ENCODE measurements at regions not wholly inside any gene's neighbourhood (a gene's known extent, or its start where the extent isn't known, plus 50 kb on each side); places are given as distances from the start of the nearest gene placed in this dataset.

DNA sequence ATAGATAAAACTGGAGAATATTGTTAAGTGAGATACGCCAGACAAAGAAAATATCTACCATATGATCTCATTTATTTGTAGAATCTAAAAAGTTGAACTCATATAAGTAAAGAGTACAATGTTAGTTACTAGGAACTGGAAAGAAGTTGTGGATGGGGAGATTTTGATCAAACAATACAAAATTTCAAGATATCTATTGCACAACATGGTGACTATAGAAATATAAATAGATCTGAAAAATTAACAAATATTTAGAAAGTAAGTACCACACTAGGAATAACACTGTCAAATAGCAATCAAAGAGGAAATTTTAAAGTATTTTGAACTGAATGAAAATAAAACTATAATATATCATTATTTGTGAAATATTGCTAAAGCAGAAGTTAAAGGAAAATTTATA, 437.2 kb downstream of the AASDHPPT start:
- BruUV-seq (replicated peaks) = no TSS peak

More for the DNA sequence above, 437.2 kb downstream of the AASDHPPT start:
- no peak overlapping the region for H3K4me2 ChIP-seq (ENCODE audit: insufficient read depth, low read length)
- no peaks in the 10 kb centered on the region for H3K27me3 ChIP-seq (ENCODE audit: control insufficient read depth in 2 of 2, insufficient read depth in 2 of 2, low read length in 2 of 2)
- no peak for FAIRE-seq
- CTCF ChIA-PET (ENCODE audit: low intra/inter-chr PET ratio) = no interaction called here
- H3K79me2 ChIP-seq (ENCODE audit: control insufficient read depth, insufficient read depth, low read length) = no peaks in the 10 kb centered on the region
- no peak for DNase-seq (ENCODE audit: extremely low read depth in 1 of 4, low spot score in 3 of 4)
- H3K27ac ChIP-seq (ENCODE audit: extremely low read depth, low read depth, low read length) = no peak overlapping the region
- H3K36me3 ChIP-seq (ENCODE audit: control insufficient read depth, insufficient read depth, low read length) = no peaks in the 10 kb centered on the region
- in situ Hi-C loops (cut with MboI) (no loop called here), intact Hi-C loops (cut with micrococcal nuclease) (no loop called here)
- no peak overlapping the region for H3K4me3 ChIP-seq
- no peaks in the 10 kb centered on the region for H3K9me1 ChIP-seq (ENCODE audit: control insufficient read depth, insufficient read depth, low read length)
- no peaks in the 10 kb centered on the region for H4K20me1 ChIP-seq (replicated peaks; ENCODE audit: control insufficient read depth, insufficient read depth, low read length)
- WGBS (ENCODE audit: insufficient coverage, low coverage, missing lambda C conversion rate) = 0% methylated on average over 1 of the region's 1 CpG
- POLR2A ChIA-PET = no interaction called here
- no peak for ATAC-seq
- no peaks in the 10 kb centered on the region for H3K9me3 ChIP-seq (replicated peaks; ENCODE audit: control insufficient read depth, insufficient read depth, low read depth, low read length)
- no peaks in the 10 kb centered on the region for H3K4me1 ChIP-seq (replicated peaks in 1 of 2; ENCODE audit: control insufficient read depth in 2 of 2, insufficient read depth in 2 of 2, low read length in 2 of 2)
- no peak overlapping the region for H2AFZ ChIP-seq (ENCODE audit: low read depth, low read length)
- no peak overlapping the region for H3K9ac ChIP-seq (ENCODE audit: insufficient read depth in 1 of 2, low read depth in 2 of 2, low read length in 2 of 2)
- TF ChIP-seq CEBPG (CRISPR knock-in tag; IDR thresholded peaks at IDR 0.05) = no peak
- peak in 1 of 2 experiments; percentile 53; a peak in 1 of 4 replicates for TF ChIP-seq CEBPG (tag; conservative IDR thresholded peaks at IDR 0.05 in 1 of 2, IDR thresholded peaks at IDR 0.05 in 1 of 2)
- TF ChIP-seq ZNF431 (CRISPR knock-in tag; IDR thresholded peaks at IDR 0.05) = no peak
- TF ChIP-seq YY1 (IDR thresholded peaks at IDR 0.05; ENCODE audit: borderline replicate concordance in 1 of 3, control insufficient read depth in 1 of 3, extremely low read depth in 1 of 3, insufficient read depth in 3 of 3, insufficient read length in 1 of 3, insufficient replicate concordance in 2 of 3, low read depth in 1 of 3, low read length in 2 of 3) = no peak
- TF ChIP-seq TCF7L2 (IDR thresholded peaks at IDR 0.05; ENCODE audit: low read depth, low read length) = no peak
- TF ChIP-seq SUPT5H (IDR thresholded peaks at IDR 0.05) = no peak
- TF ChIP-seq, protein P1, sequence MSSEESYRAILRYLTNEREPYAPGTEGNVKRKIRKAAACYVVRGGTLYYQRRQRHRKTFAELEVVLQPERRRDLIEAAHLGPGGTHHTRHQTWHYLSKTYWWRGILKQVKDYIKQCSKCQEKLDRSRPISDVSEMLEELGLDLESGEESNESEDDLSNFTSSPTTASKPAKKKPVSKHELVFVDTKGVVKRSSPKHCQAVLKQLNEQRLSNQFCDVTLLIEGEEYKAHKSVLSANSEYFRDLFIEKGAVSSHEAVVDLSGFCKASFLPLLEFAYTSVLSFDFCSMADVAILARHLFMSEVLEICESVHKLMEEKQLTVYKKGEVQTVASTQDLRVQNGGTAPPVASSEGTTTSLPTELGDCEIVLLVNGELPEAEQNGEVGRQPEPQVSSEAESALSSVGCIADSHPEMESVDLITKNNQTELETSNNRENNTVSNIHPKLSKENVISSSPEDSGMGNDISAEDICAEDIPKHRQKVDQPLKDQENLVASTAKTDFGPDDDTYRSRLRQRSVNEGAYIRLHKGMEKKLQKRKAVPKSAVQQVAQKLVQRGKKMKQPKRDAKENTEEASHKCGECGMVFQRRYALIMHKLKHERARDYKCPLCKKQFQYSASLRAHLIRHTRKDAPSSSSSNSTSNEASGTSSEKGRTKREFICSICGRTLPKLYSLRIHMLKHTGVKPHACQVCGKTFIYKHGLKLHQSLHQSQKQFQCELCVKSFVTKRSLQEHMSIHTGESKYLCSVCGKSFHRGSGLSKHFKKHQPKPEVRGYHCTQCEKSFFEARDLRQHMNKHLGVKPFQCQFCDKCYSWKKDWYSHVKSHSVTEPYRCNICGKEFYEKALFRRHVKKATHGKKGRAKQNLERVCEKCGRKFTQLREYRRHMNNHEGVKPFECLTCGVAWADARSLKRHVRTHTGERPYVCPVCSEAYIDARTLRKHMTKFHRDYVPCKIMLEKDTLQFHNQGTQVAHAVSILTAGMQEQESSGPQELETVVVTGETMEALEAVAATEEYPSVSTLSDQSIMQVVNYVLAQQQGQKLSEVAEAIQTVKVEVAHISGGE (CRISPR knock-in tag; IDR thresholded peaks at IDR 0.05) = no peak
- no peak for TF ChIP-seq HCFC1 (IDR thresholded peaks at IDR 0.05; ENCODE audit: low read depth, low read length)

Data from K562 (cell line).